ENCODE measurements at regions not wholly inside any gene's neighbourhood (a gene's known extent, or its start where the extent isn't known, plus 50 kb on each side); places are given as distances from the start of the nearest gene placed in this dataset.

GRCh38 chr18:40983835-40984234, 971.2 kb upstream of the PIK3C3 start:
- TF ChIP-seq CTCF (conservative IDR thresholded peaks at IDR 0.05 in 1 of 2, IDR thresholded peaks at IDR 0.05 in 1 of 2; ENCODE audit: extremely low read depth in 1 of 2, insufficient read depth in 1 of 2, low read depth in 1 of 2, low read length in 2 of 2) (no peak), EZH2 (IDR thresholded peaks at IDR 0.05; ENCODE audit: borderline replicate concordance, low read length) (no peak)
